HG02973 (cell line): ENCODE measurements at regions not wholly inside any gene's neighbourhood (a gene's known extent, or its start where the extent isn't known, plus 50 kb on each side); places are given as distances from the start of the nearest gene placed in this dataset.
"Not testable (repeated sequence)": the region's sequence is repeated elsewhere in the genome, so short reads cannot be mapped to it uniquely, and the experiment has no call there.

Experiments
- ATAC-seq: cut with Tn5 transposase; IDR thresholded peaks from one replicate; pipeline ENCODE4 v1.9.1; 2021; ENCODE audit warnings: moderate library complexity; ENCODE audit not compliant: unreplicated experiment

GRCh38 chr2:38483776-38484501, 106.9 kb upstream of the ATL2 start:
- ATAC-seq, result no peak

GRCh38 chr2:38482710-38483109, 105.6 kb upstream of the ATL2 start:
- not testable (repeated sequence) for ATAC-seq

- ATAC-seq, result no peak
Observed at GRCh38 chr2:38480617-38481016, 103.5 kb upstream of the ATL2 start.

- no peak for ATAC-seq
Observed at GRCh38 chr2:38477006-38477405, 99.9 kb upstream of the ATL2 start.

- no peak for ATAC-seq
Observed at GRCh38 chr2:38475567-38475881, 98.5 kb upstream of the ATL2 start.

GRCh38 chr2:38474715-38475566, 97.9 kb upstream of the ATL2 start:
- ATAC-seq, result no peak

GRCh38 chr2:38474021-38474456, 97.0 kb upstream of the ATL2 start:
- no peak for ATAC-seq

- ATAC-seq, result no peak
Observed at GRCh38 chr2:38473333-38474005, 96.4 kb upstream of the ATL2 start.

GRCh38 chr2:38470115-38470514, 93.0 kb upstream of the ATL2 start:
- no peak for ATAC-seq

- ATAC-seq, result no peak
Observed at GRCh38 chr2:38467768-38468455, 90.8 kb upstream of the ATL2 start.

GRCh38 chr2:38466876-38467767, 90.0 kb upstream of the ATL2 start:
- ATAC-seq, result no peak

- ATAC-seq, result no peak
Observed at GRCh38 chr2:38466409-38466808, 89.3 kb upstream of the ATL2 start.

GRCh38 chr2:38465789-38466127, 88.7 kb upstream of the ATL2 start:
- no peak for ATAC-seq

GRCh38 chr2:38464971-38465788, 88.1 kb upstream of the ATL2 start:
- no peak for ATAC-seq

- ATAC-seq, result no peak
Observed at GRCh38 chr2:38463752-38464151, 86.7 kb upstream of the ATL2 start.

GRCh38 chr2:38462121-38462661, 85.1 kb upstream of the ATL2 start:
- no peak for ATAC-seq

- no peak for ATAC-seq
Observed at GRCh38 chr2:38461470-38461869, 84.4 kb upstream of the ATL2 start.

GRCh38 chr2:38460313-38460712, 83.2 kb upstream of the ATL2 start:
- ATAC-seq, result no peak

- ATAC-seq, result no peak
Observed at GRCh38 chr2:38454081-38454480, 77.0 kb upstream of the ATL2 start.
